C4-2B (cell line): ENCODE measurements at regions not wholly inside any gene's neighbourhood (a gene's known extent, or its start where the extent isn't known, plus 50 kb on each side); places are given as distances from the start of the nearest gene placed in this dataset.

ENCODE experiments used
- CTCF ChIP-seq: fragments of 450-650 bp; conservative IDR thresholded peaks from 2 replicates; pipeline ENCODE4 v1.5.1; 2017; ENCODE audit warnings: mild to moderate bottlenecking
- ZFX ChIP-seq: fragments of 450-650 bp; IDR thresholded peaks from 2 replicates; pipeline ENCODE4 v1.6.1; 2017

GRCh38 chr5:42974536-42974935, 65.6 kb downstream of the ANXA2R start:
- TF ChIP-seq CTCF = no peak
- TF ChIP-seq ZFX = no peak
